Ovary (tissue), 1 donor: ENCODE measurements at regions not wholly inside any gene's neighbourhood (a gene's known extent, or its start where the extent isn't known, plus 50 kb on each side); places are given as distances from the start of the nearest gene placed in this dataset.

Source experiments
- EP300 ChIP-seq: sonication (generic); formaldehyde crosslinking; IDR thresholded peaks from one replicate; pipeline ENCODE4 v1.6.1; 2017; ENCODE audit warnings: antibody characterized with exemption
- POLR2A ChIP-seq: fragments of 450-650 bp; IDR thresholded peaks from one replicate; pipeline ENCODE4 v1.6.1; 2017; ENCODE audit warnings: antibody characterized with exemption, mild to moderate bottlenecking, moderate library complexity

DNA sequence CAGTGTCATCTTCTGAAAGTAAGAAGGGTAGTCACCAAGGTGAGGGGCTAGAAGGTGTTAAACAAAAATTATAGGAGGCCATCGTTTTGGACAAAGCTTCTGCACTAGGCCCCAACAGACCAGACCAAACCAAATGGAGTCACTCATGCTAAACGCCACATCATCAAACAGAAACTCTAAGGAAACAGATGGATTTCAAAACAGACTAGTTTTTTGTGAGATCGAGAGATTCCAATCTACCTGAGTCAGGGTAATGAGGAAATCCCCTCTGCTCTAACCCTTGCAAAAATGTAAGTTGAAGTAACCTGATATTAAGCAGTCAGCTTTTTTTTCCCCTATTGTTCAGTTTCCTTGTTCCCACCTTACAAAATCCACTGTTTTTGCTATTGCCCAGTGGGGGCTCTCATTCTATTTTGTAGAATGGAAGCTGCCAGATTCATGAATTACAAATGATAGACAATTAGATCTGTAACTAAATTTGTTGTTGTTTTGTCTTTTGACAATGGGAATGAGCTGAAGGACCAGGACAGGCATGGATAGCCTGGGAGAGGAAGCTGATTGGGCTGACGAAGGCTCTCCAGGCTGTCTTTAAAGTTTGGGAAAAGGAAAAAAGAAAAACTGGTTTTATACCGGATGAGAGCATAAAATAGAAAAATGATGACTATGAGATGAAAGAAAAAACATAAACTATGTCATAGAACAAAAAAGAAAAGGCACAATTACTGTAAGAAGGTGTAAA is 94.7 kb upstream of the ADAMTSL1 start:
- TF ChIP-seq EP300 (no peak), POLR2A (no peak)
